ENCODE measurements at regions not wholly inside any gene's neighbourhood (a gene's known extent, or its start where the extent isn't known, plus 50 kb on each side); places are given as distances from the start of the nearest gene placed in this dataset.

- DNase-seq: peak in 1 of 2 donors; percentile 8
Observed at GRCh38 chr1:172809750-172810149, 150.8 kb downstream of the FASLG start.

- DNase-seq: peak in 1 of 2 donors; percentile 24
Observed at GRCh38 chr1:172810480-172811175, 151.7 kb downstream of the FASLG start.

GRCh38 chr1:172811694-172812093 is 152.8 kb downstream of the FASLG start:
- no peak for DNase-seq

GRCh38 chr1:172812118-172812517 is 153.2 kb downstream of the FASLG start:
- no peak for DNase-seq

- no peak for DNase-seq
Observed at GRCh38 chr1:172813330-172813729, 154.4 kb downstream of the FASLG start.

GRCh38 chr1:172814428-172814827 is 155.5 kb downstream of the FASLG start:
- DNase-seq: no peak

- DNase-seq: no peak
Observed at GRCh38 chr1:172815740-172816139, 156.8 kb downstream of the FASLG start.

- DNase-seq: peak; percentile 70 to 85
Observed at GRCh38 chr1:172818841-172819527, 160.1 kb downstream of the FASLG start.

GRCh38 chr1:172820475-172821158 is 161.7 kb downstream of the FASLG start:
- no peak for DNase-seq

- DNase-seq: peak; percentile 62 to 77
Observed at GRCh38 chr1:172821609-172822274, 162.8 kb downstream of the FASLG start.

GRCh38 chr1:172822886-172823285 is 164.0 kb downstream of the FASLG start:
- no peak for DNase-seq

- DNase-seq: no peak
Observed at GRCh38 chr1:172823534-172823933, 164.6 kb downstream of the FASLG start.

GRCh38 chr1:172824209-172824608 is 165.3 kb downstream of the FASLG start:
- peak; percentile 65 to 71 for DNase-seq

GRCh38 chr1:172826096-172826741 is 167.3 kb downstream of the FASLG start:
- DNase-seq: peak; percentile 53 to 62

GRCh38 chr1:172827301-172827700 is 168.4 kb downstream of the FASLG start:
- DNase-seq: peak; percentile 31 to 43

- no peak for DNase-seq
Observed at GRCh38 chr1:172827841-172828240, 168.9 kb downstream of the FASLG start.

- no peak for DNase-seq
Observed at GRCh38 chr1:172832006-172832725, 173.3 kb downstream of the FASLG start.

- DNase-seq: no peak
Observed at GRCh38 chr1:172833954-172834353, 175.1 kb downstream of the FASLG start.

- no peak for DNase-seq
Observed at GRCh38 chr1:172834609-172835008, 175.7 kb downstream of the FASLG start.

- no peak for DNase-seq
Observed at GRCh38 chr1:172835834-172836233, 176.9 kb downstream of the FASLG start.

GRCh38 chr1:172837816-172838679 is 179.1 kb downstream of the FASLG start:
- no peak for DNase-seq

Data from inflammatory macrophage (primary cell).